ENCODE measurements at regions not wholly inside any gene's neighbourhood (a gene's known extent, or its start where the extent isn't known, plus 50 kb on each side); places are given as distances from the start of the nearest gene placed in this dataset.

DNA sequence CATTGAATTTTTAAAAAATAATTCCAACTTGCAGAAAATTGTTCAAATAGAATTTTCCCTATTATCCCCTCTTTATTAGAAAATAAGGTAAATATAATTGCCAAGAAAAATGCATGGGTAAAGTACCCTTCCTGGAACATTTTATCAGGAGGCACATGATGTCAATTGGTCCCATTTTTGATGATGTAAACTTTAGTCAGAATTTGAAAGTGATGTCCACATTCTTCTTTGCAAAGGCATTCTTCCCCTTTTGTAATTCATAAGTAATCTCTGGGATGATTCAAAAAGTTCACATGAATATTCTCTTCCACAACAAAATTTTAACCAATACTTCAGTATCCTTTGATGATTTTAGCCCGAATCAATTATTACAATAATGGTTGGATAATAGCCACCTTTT lies 86.9 kb upstream of the ANO3 start:
- no peak for DNase-seq (ENCODE audit: low spot score)

DNA sequence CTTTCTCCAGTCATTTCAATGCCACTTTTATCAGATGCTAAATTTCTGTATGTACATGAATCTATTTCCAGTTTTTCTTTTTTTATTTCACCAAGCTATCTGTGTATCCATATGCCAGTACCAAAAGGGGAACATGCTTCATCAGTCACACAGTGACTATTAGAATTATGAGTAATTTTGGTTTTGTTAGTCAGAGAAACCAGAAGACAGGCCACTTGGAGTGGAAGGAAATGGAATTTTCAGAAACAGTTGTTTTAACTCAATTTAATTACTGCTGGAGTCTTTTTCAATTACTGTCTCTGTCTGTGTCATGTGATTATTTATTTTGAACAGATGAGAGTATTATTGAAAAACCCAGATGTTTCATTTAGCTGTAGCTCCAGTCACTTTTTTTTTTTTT lies 84.6 kb upstream of the ANO3 start:
- peak; percentile 57 for DNase-seq (ENCODE audit: low spot score)

DNA sequence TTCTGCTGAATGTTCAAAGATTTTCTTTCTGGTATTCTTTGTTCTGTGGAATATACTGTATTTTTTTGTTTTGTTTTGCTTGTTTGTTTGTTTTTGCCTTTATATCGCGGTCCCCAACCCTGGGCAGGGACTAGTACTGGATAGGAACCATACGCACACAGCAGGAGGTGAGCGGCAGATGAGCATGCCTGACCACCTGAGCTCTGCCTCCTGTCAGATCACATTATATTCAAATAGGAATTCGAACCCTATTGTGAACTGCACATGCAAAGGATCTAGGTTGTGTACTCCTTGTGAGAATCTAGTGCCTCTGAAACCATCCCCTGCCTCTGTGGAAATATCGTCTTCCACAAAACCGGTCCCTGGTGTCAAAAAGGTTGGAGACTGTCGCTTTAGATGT lies 83.3 kb upstream of the ANO3 start:
- DNase-seq (ENCODE audit: low spot score), result peak; percentile 82

- DNase-seq (ENCODE audit: low spot score), result no peak
Observed at GRCh38 chr11:26254378-26254777, 77.6 kb upstream of the ANO3 start.

GRCh38 chr11:26263769-26264168 lies 68.2 kb upstream of the ANO3 start:
- no peak for DNase-seq (ENCODE audit: low spot score)

DNA sequence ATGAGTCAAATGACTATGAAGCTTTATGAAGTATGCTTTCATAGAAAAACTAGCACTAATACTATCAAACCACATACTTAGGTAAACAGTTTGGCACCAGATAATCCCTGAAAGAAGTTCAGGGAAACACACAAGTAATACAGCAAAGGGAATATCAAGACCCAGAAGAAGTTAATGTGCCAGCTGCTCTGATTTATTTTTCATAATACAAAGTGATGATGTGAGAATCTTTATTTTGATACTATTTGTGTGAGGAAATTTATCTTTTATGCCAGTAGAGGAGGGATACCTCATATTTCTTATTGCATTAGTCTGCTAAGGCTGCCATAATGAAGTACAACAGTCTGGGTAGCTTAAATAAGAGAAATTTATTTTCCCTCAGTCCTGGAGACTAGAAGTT lies 67.7 kb upstream of the ANO3 start:
- no peak for DNase-seq (ENCODE audit: low spot score)

DNA sequence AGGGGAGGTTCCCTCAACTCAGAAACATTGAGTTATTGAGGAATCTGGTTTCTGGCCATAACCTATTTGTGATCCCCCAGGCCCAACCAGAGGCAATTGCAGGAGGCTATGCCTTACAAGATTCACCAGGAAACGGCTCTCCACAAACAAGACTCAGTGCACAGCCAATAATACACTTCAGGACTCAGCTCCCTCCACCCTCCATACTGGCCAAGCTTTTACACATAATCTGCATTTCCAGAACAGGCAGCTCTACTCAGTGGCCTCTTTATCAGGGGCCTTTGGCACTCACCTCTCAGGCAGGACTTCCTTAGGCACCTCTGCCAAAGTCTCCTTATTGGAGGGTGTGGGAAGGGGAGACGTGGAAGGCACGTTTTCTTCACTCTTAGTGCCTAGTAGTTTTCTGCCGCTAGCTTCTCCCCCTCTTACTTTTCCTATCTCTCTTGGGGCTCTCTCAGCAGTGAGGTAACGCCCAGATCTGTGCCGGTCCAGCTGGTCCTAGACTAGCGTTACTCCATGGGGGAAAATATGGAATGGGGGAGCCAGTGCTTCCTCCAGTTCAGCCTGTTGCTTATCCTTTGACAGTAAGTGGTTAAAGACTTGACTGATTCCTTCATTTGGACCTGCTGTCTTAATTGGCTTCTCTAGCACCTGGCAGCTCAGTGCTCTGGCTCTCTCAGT lies 62.8 kb upstream of the ANO3 start:
- no peak for DNase-seq (ENCODE audit: low spot score)

DNA sequence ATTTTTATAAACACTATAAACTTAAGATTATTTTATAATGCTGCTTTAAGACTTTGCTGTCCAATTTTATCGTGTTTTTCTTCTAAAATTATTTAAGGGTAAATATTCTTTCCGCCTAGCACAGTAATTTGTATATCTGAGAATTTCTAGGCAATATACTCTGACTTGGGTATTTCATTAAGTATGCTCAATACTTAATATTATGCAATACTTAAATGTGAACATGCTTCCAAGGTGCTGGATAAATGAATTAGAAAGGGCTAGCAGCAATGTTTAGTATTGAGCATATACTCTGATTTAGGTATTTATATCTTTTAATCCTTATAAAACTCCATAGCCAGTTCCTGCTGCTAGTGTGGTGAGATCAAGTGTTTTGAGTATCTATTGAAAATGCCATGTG lies 60.3 kb upstream of the ANO3 start:
- no peak for DNase-seq (ENCODE audit: low spot score)

GRCh38 chr11:26276798-26277424 lies 55.0 kb upstream of the ANO3 start:
- peak; percentile 73 for DNase-seq (ENCODE audit: low spot score)

GRCh38 chr11:26278354-26278753 lies 53.6 kb upstream of the ANO3 start:
- DNase-seq (ENCODE audit: low spot score), result no peak
